Motor neuron (in vitro differentiated cells): ENCODE measurements at regions not wholly inside any gene's neighbourhood (a gene's known extent, or its start where the extent isn't known, plus 50 kb on each side); places are given as distances from the start of the nearest gene placed in this dataset.
"Not testable (repeated sequence)": the region's sequence is repeated elsewhere in the genome, so short reads cannot be mapped to it uniquely, and the experiment has no call there.

Source experiments
- ATAC-seq, 8 experiments: fragments of 200-7000 bp; cut with Tn5 transposase; replicated peaks in 6 of 8; 2 replicates each; pipeline ENCODE4 v1.8.0; 2021; ENCODE audit warnings: mild to moderate bottlenecking in 8 of 8, moderate library complexity in 8 of 8
- H3K27ac ChIP-seq, 2 donors: fragments of 250-450 bp; sonication (Bioruptor Pico); 2 replicates each; pipeline ENCODE4 v1.9.0; 2021; ENCODE audit warnings: antibody characterized with exemption in 2 of 2, mild to moderate bottlenecking in 2 of 2, moderate library complexity in 1 of 2
- H3K4me1 ChIP-seq, 2 donors: fragments of 250-450 bp; sonication (Bioruptor Pico); replicated peaks in 1 of 2; 2 replicates each; pipeline ENCODE4 v1.6.1; 2021; ENCODE audit warnings: antibody characterized with exemption in 2 of 2, mild to moderate bottlenecking in 2 of 2, moderate library complexity in 1 of 2
- H3K4me3 ChIP-seq, 5 donors: fragments of 250-450 bp; sonication (Bioruptor Pico); 2 replicates each; pipeline ENCODE4 v1.9.0; 2021; ENCODE audit warnings: antibody characterized with exemption in 5 of 5, mild to moderate bottlenecking in 5 of 5, moderate library complexity in 4 of 5
- WGBS, 10 experiments: fragments of 450-650 bp; shearing (Covaris generic); methylation state at CpG; one replicate each; pipeline ENCODE4 v1.0.0; 2022; 5-methylcytosine and 5-hydroxymethylcytosine counted together
- in situ Hi-C, 9 experiments: fragments of 400-800 bp; cut with MboI; loops; one replicate each; pipeline ENCODE4 v1.15.0; 2021; ENCODE audit warnings: low sequenced_read_pairs in 9 of 9, low pct_unique_long_range_greater_than_20kb in 2 of 9; ENCODE audit not compliant: unreplicated experiment in 9 of 9

- Histone ChIP-seq H3K4me1 (peaks cover 0 to 4% of the 10 kb centered on the region in 2 donors), H3K4me3 (no peak overlapping the region), H3K27ac (no peak overlapping the region)
- no peak for ATAC-seq
- 0 to 100% (median 88%) methylated on average over 1 of the region's 1 CpG; no CpG with 5 or more reads in 1 of the 10 experiments for WGBS, 10 experiments
- in situ Hi-C loops = no loop called here
Observed at GRCh38 chr1:69090752-69091151, 477.0 kb upstream of the LRRC7 start.

DNA sequence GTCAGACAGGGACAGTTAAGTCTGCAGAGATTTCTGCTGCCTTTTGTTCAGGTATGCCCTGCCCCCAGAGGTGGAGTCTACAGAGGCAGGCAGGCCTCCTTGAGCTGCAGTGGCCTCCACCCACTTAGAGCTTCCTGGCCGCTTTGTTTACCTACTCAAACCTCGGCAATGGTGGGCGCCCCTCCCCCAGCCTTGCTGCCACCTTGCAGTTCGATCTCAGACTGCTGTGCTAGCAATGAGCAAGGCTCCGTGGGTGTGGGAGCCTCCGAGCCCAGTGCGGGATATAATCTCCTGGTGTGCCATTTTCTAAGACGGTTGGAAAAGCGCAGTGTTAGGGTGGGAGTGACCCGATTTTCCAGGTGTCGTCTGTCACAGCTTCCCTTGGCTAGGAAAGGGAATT, 465.7 kb upstream of the LRRC7 start:
- in situ Hi-C loops, H3K27ac ChIP-seq, H3K4me3 ChIP-seq, ATAC-seq, H3K4me1 ChIP-seq: not testable (repeated sequence)
- WGBS, 10 experiments = 17 to 100% (median 92%) methylated on average over 2 to 11 of the region's 11 CpGs; no CpG with 5 or more reads in 3 of the 10 experiments

- H3K27ac ChIP-seq = no peak overlapping the region
- H3K4me3 ChIP-seq = no peak overlapping the region
- no peak for ATAC-seq
- in situ Hi-C loops = no loop called here
- H3K4me1 ChIP-seq = no peaks in the 10 kb centered on the region
Observed at GRCh38 chr1:69103213-69103612, 464.5 kb upstream of the LRRC7 start.

GRCh38 chr1:69103705-69104385, 463.9 kb upstream of the LRRC7 start:
- in situ Hi-C loops = no loop called here
- Histone ChIP-seq H3K4me1 (no peaks in the 10 kb centered on the region), H3K27ac (no peak overlapping the region), H3K4me3 (no peak overlapping the region)
- ATAC-seq = no peak
- WGBS, 10 experiments = 0 to 91% (median 78%) methylated on average over 1 to 2 of the region's 2 CpGs; no CpG with 5 or more reads in 1 of the 10 experiments

- in situ Hi-C loops = no loop called here
- Histone ChIP-seq H3K4me1 (no peaks in the 10 kb centered on the region), H3K27ac (no peak overlapping the region), H3K4me3 (no peak overlapping the region)
- no peak for ATAC-seq
Observed at GRCh38 chr1:69104894-69105293, 462.8 kb upstream of the LRRC7 start.

DNA sequence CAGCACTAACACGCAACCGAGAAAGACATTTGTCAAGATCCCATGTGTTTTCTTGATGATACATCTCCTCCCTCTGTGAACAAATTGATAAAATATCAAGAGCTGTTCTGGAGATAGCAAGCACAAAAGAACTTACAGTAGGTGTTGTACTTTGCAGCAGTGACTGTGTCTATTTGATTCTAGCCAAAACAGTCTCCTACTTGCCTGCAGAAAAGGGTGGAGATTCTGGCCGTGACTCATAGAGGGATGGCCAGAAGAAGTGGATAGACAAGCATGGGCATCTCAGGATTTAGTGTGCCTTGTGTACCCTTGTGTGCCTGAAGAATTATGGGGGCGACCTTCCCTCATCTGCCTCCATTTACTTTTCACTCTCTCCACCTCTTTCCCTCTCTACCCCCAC, 458.4 kb upstream of the LRRC7 start:
- Histone ChIP-seq H3K4me3 (no peak overlapping the region), H3K4me1 (peaks cover 0 to 7% of the 10 kb centered on the region in 2 donors), H3K27ac (no peak overlapping the region)
- peak in 2 of 8 experiments; percentile 71 to 84 for ATAC-seq
- WGBS, 10 experiments = 0 to 100% (median 84%) methylated on average over 1 to 4 of the region's 4 CpGs
- in situ Hi-C loops = no loop called here

GRCh38 chr1:69110851-69111250, 456.9 kb upstream of the LRRC7 start:
- 0 to 100% (median 100%) methylated on average over 1 of the region's 1 CpG; no CpG with 5 or more reads in 1 of the 10 experiments for WGBS, 10 experiments
- peaks cover 0 to 7% of the 10 kb centered on the region in 2 donors for H3K4me1 ChIP-seq
- in situ Hi-C loops = no loop called here
- ATAC-seq = no peak
- no peak overlapping the region for H3K27ac ChIP-seq
- no peak overlapping the region for H3K4me3 ChIP-seq

DNA sequence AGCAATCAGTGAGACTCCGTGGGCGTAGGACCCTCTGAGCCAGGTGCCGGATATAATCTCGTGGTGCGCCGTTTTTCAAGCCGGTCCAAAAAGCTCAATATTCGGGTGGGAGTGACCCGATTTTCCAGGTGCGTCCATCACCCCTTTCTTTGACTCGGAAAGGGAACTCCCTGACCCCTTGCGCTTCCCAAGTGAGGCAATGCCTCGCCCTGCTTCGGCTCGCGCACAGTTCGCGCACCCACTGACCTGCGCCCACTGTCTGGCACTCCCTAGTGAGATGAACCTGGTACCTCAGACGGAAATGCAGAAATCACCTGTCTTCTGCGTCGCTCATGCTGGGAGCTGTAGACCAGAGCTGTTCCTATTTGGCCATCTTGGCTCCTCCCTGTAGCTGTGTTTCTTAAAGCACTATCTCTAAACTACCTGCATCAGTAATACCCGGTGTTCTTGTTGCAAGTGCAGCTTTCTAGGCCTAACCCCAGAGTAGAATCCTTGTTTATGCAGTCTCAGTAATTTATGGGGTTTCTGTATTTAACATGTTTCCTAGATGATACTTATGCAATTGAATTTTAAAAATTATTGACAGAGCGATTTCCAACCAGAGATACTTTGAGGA, 447.5 kb upstream of the LRRC7 start:
- H3K4me1 ChIP-seq, H3K4me3 ChIP-seq, in situ Hi-C loops, H3K27ac ChIP-seq, ATAC-seq: not testable (repeated sequence)
- 24 to 100% (median 91%) methylated on average over 1 to 7 of the region's 24 CpGs; no CpG with 5 or more reads in 2 of the 10 experiments for WGBS, 10 experiments

- in situ Hi-C loops = no loop called here
- no peak for ATAC-seq
Observed at GRCh38 chr1:69120817-69121216, 446.9 kb upstream of the LRRC7 start.

DNA sequence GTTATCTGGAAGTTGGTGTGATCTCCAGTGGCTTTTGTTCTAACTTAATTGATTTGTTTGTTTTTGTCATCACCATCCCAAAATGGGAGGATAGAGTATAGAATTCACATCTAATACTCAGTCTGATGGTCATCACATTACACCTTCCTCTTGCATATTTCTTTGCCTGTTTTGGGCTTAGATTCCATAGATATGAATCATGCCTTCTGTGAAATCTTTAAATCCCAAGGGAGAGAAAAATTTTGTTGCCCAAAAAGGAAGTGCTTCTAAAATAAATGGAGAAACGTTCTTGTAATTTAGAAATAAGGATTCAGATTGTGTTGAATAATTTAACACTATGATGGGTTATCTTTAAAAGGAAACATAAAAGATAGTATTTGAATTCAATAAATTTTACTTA, 446.0 kb upstream of the LRRC7 start:
- no peak overlapping the region for H3K4me3 ChIP-seq
- in situ Hi-C loops = no loop called here
- WGBS, 10 experiments = 0 to 100% (median 75%) methylated on average over 1 of the region's 1 CpG; no CpG with 5 or more reads in 1 of the 10 experiments
- H3K27ac ChIP-seq = no peak overlapping the region
- peaks cover 0 to 6% of the 10 kb centered on the region in 2 donors for H3K4me1 ChIP-seq
- ATAC-seq = no peak

More at GRCh38 chr1:69120817-69121216, 446.9 kb upstream of the LRRC7 start:
- no peak overlapping the region for H3K4me3 ChIP-seq
- H3K27ac ChIP-seq = no peak overlapping the region
- peaks cover 0 to 3% of the 10 kb centered on the region in 2 donors for H3K4me1 ChIP-seq
- WGBS, 10 experiments = 35 to 97% (median 81%) methylated on average over 2 to 3 of the region's 3 CpGs

DNA sequence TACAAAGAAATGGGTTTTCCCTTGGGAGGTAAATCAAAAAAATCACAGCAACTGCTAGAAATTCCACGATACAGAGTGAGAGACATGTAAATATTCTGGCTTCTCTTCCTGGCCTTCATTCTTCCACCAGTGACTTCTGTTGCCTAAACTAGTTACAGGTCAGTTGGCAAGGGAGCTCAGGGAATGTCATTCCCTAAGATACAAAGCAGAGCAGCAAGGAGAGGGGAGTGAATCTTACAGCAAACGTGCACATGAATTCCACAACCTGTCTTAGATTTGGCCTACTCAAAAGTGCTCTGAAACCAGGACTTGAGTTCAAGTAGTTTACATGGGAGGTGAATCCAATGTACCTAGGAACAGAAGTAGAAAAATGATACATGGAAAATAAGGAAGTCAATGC, 445.3 kb upstream of the LRRC7 start:
- WGBS, 10 experiments = 20 to 100% (median 70%) methylated on average over 1 to 2 of the region's 2 CpGs; no CpG with 5 or more reads in 2 of the 10 experiments
- H3K27ac ChIP-seq = no peak overlapping the region
- H3K4me1 ChIP-seq = peaks cover 2 to 6% of the 10 kb centered on the region in 2 donors
- in situ Hi-C loops = no loop called here
- ATAC-seq = no peak
- H3K4me3 ChIP-seq = no peak overlapping the region

DNA sequence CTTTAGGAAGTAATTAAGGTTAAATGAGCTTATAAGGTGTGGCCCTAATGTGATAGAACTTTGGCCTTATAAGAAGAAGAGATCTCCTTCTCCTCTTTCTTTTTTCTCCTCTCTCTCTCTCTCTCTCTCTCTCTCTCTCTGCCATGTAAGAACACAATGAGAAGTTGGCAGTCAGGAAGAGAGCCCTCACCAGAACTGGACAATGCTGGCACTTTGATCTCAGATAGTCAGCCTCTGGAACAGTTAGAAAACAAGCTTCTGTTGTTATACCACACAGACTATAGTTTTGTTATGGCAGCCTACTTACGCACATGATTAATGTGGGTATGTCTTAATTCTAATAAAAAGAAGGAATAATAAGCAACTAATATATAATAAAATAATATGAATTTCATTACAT, 444.2 kb upstream of the LRRC7 start:
- no peak for ATAC-seq
- Histone ChIP-seq H3K4me1 (peaks cover 2 to 12% of the 10 kb centered on the region in 2 donors), H3K27ac (no peak overlapping the region), H3K4me3 (no peak overlapping the region)
- WGBS, 10 experiments = 83 to 100% (median 100%) methylated on average over 1 of the region's 1 CpG
- in situ Hi-C loops = no loop called here

DNA sequence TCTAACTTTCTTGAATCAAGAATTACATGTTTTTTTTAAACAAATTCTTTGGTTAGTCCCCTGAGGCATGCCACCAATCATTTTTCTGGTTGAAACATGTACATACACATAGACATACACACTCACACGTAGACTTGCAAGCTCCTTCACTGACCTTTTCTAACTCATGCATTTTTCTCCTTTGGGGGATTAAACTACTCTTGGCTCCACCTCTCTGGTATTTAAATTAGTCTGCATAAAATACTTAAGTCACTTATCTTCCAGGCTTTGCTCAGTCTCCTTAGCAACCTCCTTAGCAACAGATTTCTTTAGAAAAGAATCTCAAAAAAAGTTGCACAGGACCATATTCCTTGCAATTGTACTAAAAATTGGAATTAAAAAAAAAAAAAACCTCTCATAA, 440.9 kb upstream of the LRRC7 start:
- Histone ChIP-seq H3K27ac (no peak overlapping the region), H3K4me3 (no peak overlapping the region), H3K4me1 (peaks cover 2 to 12% of the 10 kb centered on the region in 2 donors)
- WGBS, 10 experiments = 0 to 81% (median 25%) methylated on average over 1 of the region's 1 CpG; no CpG with 5 or more reads in 3 of the 10 experiments
- ATAC-seq = peak in 3 of 8 experiments; percentile 31 to 71 (median 63)
- in situ Hi-C loops = no loop called here

GRCh38 chr1:69128204-69128603, 439.5 kb upstream of the LRRC7 start:
- H3K4me1 ChIP-seq = peaks cover 2 to 12% of the 10 kb centered on the region in 2 donors
- in situ Hi-C loops = no loop called here
- H3K4me3 ChIP-seq = no peak overlapping the region
- H3K27ac ChIP-seq = no peak overlapping the region
- ATAC-seq = no peak
- 44 to 91% (median 73%) methylated on average over 2 to 4 of the region's 4 CpGs; no CpG with 5 or more reads in 1 of the 10 experiments for WGBS, 10 experiments
